HG02938 (cell line): ENCODE measurements at regions not wholly inside any gene's neighbourhood (a gene's known extent, or its start where the extent isn't known, plus 50 kb on each side); places are given as distances from the start of the nearest gene placed in this dataset.
A peak's percentile ranks its signal among the peaks of the same experiment; 100 is the strongest.

Source experiments
- ATAC-seq: cut with Tn5 transposase; IDR thresholded peaks from one replicate; pipeline ENCODE4 v1.9.1; 2021; ENCODE audit warnings: mild to moderate bottlenecking, moderate library complexity; ENCODE audit not compliant: unreplicated experiment

GRCh38 chr6:126145351-126145750, 159.0 kb downstream of the TRMT11 start:
- ATAC-seq = no peak

GRCh38 chr6:126147291-126147815, 161.0 kb downstream of the TRMT11 start:
- ATAC-seq = no peak

- no peak for ATAC-seq
Measured at GRCh38 chr6:126148853-126149252, 162.5 kb downstream of the TRMT11 start.

DNA sequence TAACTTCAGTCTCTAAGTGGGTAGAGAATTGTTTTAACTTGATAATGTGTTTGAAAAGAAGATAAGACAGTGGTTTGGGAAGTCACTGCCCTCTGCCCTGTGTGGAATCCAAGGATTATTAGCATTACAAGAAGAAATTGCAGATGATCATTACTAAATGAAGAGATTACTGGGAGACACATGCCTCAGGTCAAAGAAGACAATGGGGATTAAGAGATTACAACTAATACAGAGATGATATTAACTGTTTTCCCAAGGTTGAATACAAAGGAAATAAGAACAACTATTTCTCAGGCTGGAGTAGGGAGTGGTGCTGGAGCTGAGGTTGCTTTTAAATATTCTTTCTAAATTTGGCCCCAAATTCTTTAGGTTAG, 166.0 kb downstream of the TRMT11 start:
- ATAC-seq = no peak

GRCh38 chr6:126153661-126154060, 167.3 kb downstream of the TRMT11 start:
- no peak for ATAC-seq

DNA sequence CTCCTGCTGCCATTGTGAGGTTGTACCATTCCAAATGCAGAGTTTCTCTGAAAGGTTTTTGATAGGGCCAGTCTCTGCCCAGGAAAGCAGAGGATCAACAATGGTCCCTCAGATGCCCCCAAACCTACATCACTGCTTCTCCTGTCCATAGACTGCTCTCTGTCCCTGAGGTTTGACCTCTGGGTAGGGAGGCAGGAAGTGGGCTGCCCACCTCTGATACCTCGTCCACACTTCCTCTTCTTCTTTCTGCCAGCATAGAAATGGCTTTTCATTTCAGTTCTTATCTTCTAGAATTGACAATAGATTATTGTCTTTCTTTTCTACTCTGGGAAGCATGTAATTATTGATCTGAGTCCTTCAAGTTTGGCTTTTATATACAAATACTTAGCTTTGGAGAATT, 170.6 kb downstream of the TRMT11 start:
- ATAC-seq = no peak

- ATAC-seq = no peak
Measured at GRCh38 chr6:126167726-126168125, 172.2 kb upstream of the CENPW start.

GRCh38 chr6:126170433-126170832, 169.5 kb upstream of the CENPW start:
- ATAC-seq = no peak

DNA sequence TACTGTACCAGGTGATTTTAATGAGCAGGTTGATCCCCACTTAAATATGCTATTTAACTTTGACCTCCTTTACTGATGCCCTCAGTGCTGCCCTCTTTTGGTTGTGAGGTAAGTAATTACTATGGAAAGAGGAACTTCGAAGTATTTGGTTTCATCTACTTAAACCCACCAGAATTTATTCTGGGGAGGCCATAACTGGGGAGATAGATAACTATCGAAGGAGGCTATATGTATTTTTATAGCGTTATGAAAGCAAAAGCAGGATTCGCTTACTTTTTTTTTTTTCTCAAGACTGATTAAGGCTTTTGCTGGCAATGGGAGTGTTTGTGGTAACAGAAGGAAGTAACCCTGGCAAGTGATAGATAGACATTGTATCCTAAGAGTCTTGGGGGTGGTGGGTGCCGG, 168.9 kb upstream of the CENPW start:
- ATAC-seq = peak; percentile 92

GRCh38 chr6:126172131-126172530, 167.8 kb upstream of the CENPW start:
- no peak for ATAC-seq

DNA sequence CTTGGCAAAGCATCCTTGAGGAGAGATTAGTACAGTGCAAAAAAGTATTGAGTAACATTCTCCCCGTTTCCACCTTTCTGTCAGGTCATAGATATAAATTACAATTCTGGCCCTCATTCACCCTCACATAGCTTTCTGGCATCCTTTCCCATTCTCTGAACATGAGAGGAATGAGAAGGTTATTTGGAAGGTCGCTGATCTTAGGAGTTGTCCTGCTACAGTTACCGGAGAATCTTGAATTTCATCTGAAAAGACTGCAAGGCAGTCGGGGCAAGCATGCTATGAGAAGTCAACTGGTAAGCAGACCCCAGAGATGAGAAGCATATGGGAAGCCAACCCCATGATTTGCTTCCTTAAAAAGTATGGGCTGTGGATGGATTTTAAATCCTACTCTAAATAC, 166.7 kb upstream of the CENPW start:
- no peak for ATAC-seq

DNA sequence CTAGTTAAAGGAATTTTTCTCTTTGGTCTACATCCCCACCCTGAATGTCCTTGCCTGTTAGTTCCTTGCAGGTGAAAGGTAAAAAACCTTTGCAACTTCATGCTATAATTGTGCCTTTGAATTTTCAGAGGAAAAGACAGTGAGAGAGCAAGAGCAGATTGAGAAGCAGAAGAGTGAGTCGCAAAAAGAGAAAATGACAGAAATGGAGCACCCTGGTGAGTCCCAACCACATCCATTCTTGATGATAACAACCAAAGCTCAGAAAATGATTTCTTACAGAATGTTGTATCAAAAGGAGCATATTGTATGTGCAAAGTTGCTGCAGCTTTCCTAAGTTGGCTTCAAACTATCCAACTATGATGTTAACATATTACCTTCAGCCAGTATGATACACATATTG, 165.2 kb upstream of the CENPW start:
- ATAC-seq = no peak

- ATAC-seq = no peak
Measured at GRCh38 chr6:126175251-126175650, 164.7 kb upstream of the CENPW start.

DNA sequence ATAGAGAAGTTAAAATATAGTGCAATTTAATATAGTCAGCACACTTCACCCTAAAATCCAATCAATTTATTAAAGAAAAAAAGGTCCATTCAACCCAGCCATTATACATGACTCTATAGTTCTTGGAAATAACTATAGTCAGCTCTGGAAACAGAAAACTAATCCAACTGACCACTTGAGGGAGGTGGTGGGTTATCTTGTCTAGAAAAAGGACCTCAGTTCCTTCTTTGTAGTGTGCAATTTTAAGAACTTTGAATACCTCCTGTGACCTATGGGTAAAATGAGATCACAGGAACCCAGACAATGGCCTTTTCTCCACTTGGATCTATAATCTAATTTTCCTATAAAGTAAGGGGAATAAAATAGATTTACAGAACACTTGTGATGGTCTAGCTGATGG, 163.6 kb upstream of the CENPW start:
- ATAC-seq = peak; percentile 34

- no peak for ATAC-seq
Measured at GRCh38 chr6:126180585-126180984, 159.3 kb upstream of the CENPW start.

DNA sequence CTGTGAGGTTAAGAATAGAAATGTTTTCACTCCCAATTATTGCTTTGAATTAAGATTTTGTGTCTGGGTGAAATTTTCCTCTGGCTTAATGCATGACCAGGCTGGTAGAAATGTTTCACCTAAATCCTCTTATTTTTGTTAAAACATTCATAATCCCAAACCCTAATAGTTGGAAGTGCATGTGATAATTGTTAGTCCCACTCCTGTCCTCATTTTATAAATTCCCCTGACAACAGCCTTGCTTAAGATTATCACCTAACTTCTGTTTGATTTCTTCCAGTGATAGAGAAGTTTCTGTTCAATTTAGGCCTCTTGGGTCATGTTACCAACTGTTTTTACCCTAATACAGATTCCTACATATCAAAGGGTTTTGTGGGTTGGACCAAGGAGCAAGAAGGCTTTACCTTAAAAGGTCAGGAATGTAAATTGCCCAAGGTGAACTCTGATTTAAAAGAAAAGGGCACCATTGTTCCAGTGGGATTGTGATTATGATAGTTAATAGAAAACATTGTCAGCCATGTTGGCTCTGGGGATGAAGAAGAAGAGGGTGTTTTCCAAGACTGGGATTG, 158.7 kb upstream of the CENPW start:
- no peak for ATAC-seq

DNA sequence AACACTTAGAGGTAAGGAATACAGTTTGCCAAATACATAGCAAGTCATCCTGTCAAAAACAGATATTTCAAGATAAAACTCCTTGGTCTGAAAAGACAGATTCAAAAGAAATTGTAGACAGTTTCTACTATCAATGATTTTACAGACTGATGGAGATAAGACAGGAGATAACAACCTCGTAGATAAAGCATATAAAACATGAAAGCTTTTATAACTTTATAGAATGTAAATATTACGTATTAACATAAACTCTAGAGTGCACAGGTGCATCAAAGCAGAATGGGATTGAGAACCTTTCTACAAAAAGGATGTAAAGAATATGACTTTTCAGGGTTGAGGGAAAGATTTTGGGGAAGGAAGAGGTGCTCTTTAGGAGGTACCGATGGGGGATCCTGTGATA, 158.0 kb upstream of the CENPW start:
- no peak for ATAC-seq

DNA sequence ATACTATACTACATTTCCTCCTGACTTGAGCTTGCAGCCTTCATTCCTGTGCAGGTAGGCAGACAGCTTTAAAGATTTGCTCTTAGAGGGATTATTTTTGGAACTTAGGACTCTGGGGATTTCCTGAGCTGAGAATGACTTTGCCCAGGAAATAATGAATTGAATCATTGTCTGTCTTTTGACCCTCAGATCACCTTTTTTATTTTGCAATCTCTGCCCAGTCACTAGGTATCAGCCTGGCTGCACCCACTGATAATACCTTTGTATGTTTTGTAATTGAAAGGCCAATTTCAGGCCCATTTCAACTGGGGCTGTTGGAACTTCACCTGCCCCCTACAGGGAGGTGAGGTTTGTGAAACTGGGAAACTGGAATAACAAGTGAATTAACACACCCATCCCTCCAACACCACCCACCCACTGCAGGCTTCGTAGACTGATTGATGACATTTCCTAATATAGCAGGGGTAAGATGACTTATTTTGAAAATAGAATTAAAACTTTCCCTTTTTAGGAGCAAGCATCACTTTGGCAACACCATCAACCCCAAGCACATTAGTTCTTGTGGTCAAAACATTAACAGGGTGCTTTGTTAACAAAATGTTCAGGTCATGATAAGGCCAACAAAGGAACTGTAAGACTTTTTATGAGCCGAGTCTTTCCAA, 157.1 kb upstream of the CENPW start:
- ATAC-seq = no peak

DNA sequence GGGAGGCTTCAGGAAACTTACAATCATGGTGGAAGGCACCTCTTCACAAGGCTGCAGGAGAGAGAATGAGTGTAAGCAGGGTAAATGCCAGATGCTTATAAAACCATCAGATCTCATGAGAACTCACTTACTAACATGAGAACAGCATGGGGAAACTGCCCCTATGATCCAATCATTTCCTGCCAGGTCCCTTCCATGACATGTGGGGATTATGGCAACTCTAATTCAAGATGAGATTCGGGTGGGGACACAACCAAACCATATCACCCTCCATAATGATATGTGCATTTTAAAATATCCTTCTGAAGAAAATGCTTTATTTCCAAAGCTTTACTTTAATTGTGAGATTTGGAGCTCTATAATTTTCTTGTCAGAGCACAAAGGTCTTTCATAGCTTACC, 154.1 kb upstream of the CENPW start:
- ATAC-seq = no peak

DNA sequence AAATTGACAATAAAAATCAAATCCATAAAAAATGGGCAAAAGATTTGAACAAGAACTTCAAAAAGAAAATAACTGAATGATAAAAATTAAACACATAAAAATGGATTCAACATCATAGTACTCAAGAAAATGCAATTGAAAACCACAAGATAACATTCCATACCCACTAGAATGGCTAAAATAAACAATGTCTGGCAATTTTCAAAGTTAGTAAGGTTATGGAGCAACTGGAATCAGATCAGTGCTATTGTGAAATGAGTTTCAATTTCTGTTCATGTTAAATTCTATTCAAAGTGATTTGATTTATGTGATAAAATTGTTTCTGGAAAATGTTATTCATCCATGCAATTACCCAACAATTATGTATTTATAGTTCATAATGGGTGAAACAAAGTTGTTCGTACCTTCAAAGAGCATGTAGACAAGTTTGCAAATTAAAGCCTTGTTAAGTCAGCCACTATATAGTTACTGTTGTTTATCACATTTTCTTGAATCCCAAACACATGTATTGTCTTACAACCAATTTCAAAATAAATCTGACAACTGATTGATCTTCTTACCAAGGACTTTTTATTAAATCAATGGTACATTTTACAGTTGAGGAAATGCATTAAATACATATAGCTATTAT, 151.5 kb upstream of the CENPW start:
- ATAC-seq = no peak

- no peak for ATAC-seq
Measured at GRCh38 chr6:126195625-126196236, 144.2 kb upstream of the CENPW start.

- no peak for ATAC-seq
Measured at GRCh38 chr6:126198631-126199030, 141.3 kb upstream of the CENPW start.
